HCT116 (cell line): ENCODE measurements at regions not wholly inside any gene's neighbourhood (a gene's known extent, or its start where the extent isn't known, plus 50 kb on each side); places are given as distances from the start of the nearest gene placed in this dataset.

Experiments used
- ATAC-seq: fragments of 200-7000 bp; cut with Tn5 transposase; 2 replicates; pipeline ENCODE4 v1.9.1; 2020; ENCODE audit warnings: mild to moderate bottlenecking, moderate library complexity
- BruUV-seq: library from RNA; stranded (reverse); fragments of 400-500 nt; replicated peaks from 2 replicates; lab custom pipeline; 2021; lab: Mats Ljungman, UMichigan
- CTCF ChIA-PET: fragments of 300-600 bp; sonication (Branson Sonifier 250); formaldehyde crosslinking; loops from one replicate; lab custom pipeline; 2021; ENCODE audit warnings: antibody characterized with exemption; lab: Charles Lee
- POLR2A ChIA-PET: fragments of 300-600, 350-600 bp; sonication (Branson Sonifier 250); formaldehyde crosslinking; loops from one replicate; lab custom pipeline; 2021; ENCODE audit warnings: antibody characterized with exemption; lab: Charles Lee
- RAD21 ChIA-PET, 2 experiments: fragments of 300-600 bp; sonication (Branson Sonifier 250); formaldehyde crosslinking; loops; one replicate each; lab custom pipeline; 2023; ENCODE audit warnings: low total read pairs in 2 of 2; ENCODE audit not compliant: uncharacterized antibody in 2 of 2, unreplicated experiment in 2 of 2, low non-redundant PET in 1 of 2; lab: Charles Lee
- DNase-seq: peaks from one replicate; pipeline ENCODE4 v3.0.0-alpha.2; 2010; ENCODE audit warnings: low read depth, low spot score
- H2AFZ ChIP-seq: fragments of 200-600 bp; shearing (Covaris generic), sonication (generic); 2 replicates; pipeline ENCODE4 v1.6.1; 2017; ENCODE audit warnings: low read depth, mixed run types, mixed read lengths, antibody characterized with exemption, low read length; ENCODE audit not compliant: poor library complexity, severe bottlenecking
- H3K27ac ChIP-seq: 2 replicates; pipeline ENCODE4 v1.5.1; 2012; ENCODE audit warnings: low read depth, low read length
- H3K27me3 ChIP-seq: fragments of 200-600 bp; sonication (generic); 2 replicates; pipeline ENCODE4 v1.6.1; 2016; ENCODE audit warnings: mixed run types, low read length, mixed read lengths; ENCODE audit not compliant: insufficient read depth
- H3K36me3 ChIP-seq, 2 experiments: fragments of 200-500 bp in 1 of 2; fragments of 200-600 bp in 1 of 2; sonication (Bioruptor generic) in 1 of 2; sonication (generic) in 1 of 2; 2 replicates each; pipeline versions ENCODE4 v1.5.1 to v1.6.1; 2014 to 2016; ENCODE audit warnings: low read length in 2 of 2, inconsistent platforms in 1 of 2, mixed read lengths in 1 of 2, mixed run types in 1 of 2; ENCODE audit not compliant: insufficient read depth in 2 of 2, control insufficient read depth in 1 of 2
- H3K4me1 ChIP-seq, 2 experiments: fragments of 200-600 bp in 1 of 2; sonication (generic) in 1 of 2; 2 replicates each; pipeline versions ENCODE4 v1.5.1 to v1.6.1; 2012 to 2017; ENCODE audit warnings: low read length in 2 of 2, inconsistent platforms in 1 of 2, mild to moderate bottlenecking in 1 of 2, mixed read lengths in 1 of 2, mixed run types in 1 of 2, moderate library complexity in 1 of 2; ENCODE audit not compliant: insufficient read depth in 2 of 2, control insufficient read depth in 1 of 2
- H3K4me2 ChIP-seq: fragments of 200-600 bp; sonication (generic); 2 replicates; pipeline ENCODE4 v1.6.1; 2017; ENCODE audit warnings: mixed run types, low read length, mixed read lengths
- H3K4me3 ChIP-seq, 2 experiments: fragments of 200-600 bp in 1 of 2; sonication (generic) in 1 of 2; replicated peaks in 1 of 2; 2 replicates each; pipeline ENCODE4 v1.5.1; 2011 to 2016; ENCODE audit warnings: low read length in 2 of 2, control low read depth in 1 of 2, low read depth in 1 of 2, mild to moderate bottlenecking in 1 of 2, mixed read lengths in 1 of 2, mixed run types in 1 of 2
- H3K79me2 ChIP-seq: fragments of 200-600 bp; sonication (generic); 2 replicates; pipeline ENCODE4 v1.6.1; 2017; ENCODE audit warnings: mild to moderate bottlenecking, mixed run types, low read length, moderate library complexity, mixed read lengths; ENCODE audit not compliant: insufficient read depth
- H3K9ac ChIP-seq: fragments of 200-600 bp; sonication (generic); 2 replicates; pipeline ENCODE4 v1.6.1; 2016; ENCODE audit warnings: low read length, mixed read lengths
- H3K9me2 ChIP-seq: fragments of 200-600 bp; sonication (generic), shearing (Covaris generic); 2 replicates; pipeline ENCODE4 v1.6.1; 2017; ENCODE audit warnings: mixed run types, mild to moderate bottlenecking, moderate library complexity; ENCODE audit not compliant: insufficient read depth
- H3K9me3 ChIP-seq, 2 experiments: fragments of 200-500 bp in 1 of 2; fragments of 200-600 bp in 1 of 2; sonication (Bioruptor generic) in 1 of 2; sonication (generic) in 1 of 2; 2 replicates each; pipeline ENCODE4 v1.6.1; 2014 to 2017; ENCODE audit warnings: low read length in 2 of 2, mixed read lengths in 2 of 2, inconsistent platforms in 1 of 2, low read depth in 1 of 2, mild to moderate bottlenecking in 1 of 2, mixed run types in 1 of 2, moderate library complexity in 1 of 2; ENCODE audit not compliant: control insufficient read depth in 1 of 2, insufficient read depth in 1 of 2
- H4K20me1 ChIP-seq: fragments of 200-600 bp; sonication (generic), shearing (Covaris generic); 2 replicates; pipeline ENCODE4 v1.6.1; 2017; ENCODE audit warnings: mixed run types, mild to moderate bottlenecking, moderate library complexity; ENCODE audit not compliant: insufficient read depth
- CEBPB ChIP-seq: IDR thresholded peaks from 2 replicates; pipeline ENCODE4 v1.6.1; 2012; ENCODE audit warnings: low read depth
- EGR1 ChIP-seq: IDR thresholded peaks from 2 replicates; pipeline ENCODE4 v1.6.1; 2012; ENCODE audit warnings: low read depth
- EZH2phosphoT487 ChIP-seq: fragments of 200-600 bp; IDR thresholded peaks from 2 replicates; pipeline ENCODE4 v1.6.1; 2018; ENCODE audit warnings: antibody characterized with exemption, borderline replicate concordance
- POLR2AphosphoS5 ChIP-seq: IDR thresholded peaks from 2 replicates; pipeline ENCODE4 v1.6.1; 2011; ENCODE audit warnings: mild to moderate bottlenecking, low read depth, low read length, moderate library complexity
- RAD21 ChIP-seq: IDR thresholded peaks from 2 replicates; pipeline ENCODE4 v1.6.1; 2012; ENCODE audit warnings: low read depth, mild to moderate bottlenecking
- SIN3A ChIP-seq: IDR thresholded peaks from 2 replicates; pipeline ENCODE4 v1.6.1; 2012; ENCODE audit warnings: low read depth
- TCF7L2 ChIP-seq: IDR thresholded peaks from 2 replicates; pipeline ENCODE4 v1.7.0; 2011; ENCODE audit warnings: borderline replicate concordance, inconsistent platforms; ENCODE audit not compliant: insufficient read depth, insufficient read length; ENCODE audit errors: extremely low read depth
- ZNF274 ChIP-seq: fragments of 200-500 bp; sonication (Bioruptor generic); IDR thresholded peaks from 2 replicates; pipeline ENCODE4 v1.6.1; 2014; ENCODE audit warnings: mild to moderate bottlenecking, low read depth, low read length, inconsistent platforms
- intact Hi-C: fragments of 100-400 bp; cut with micrococcal nuclease; formaldehyde crosslinking; loops from 2 replicates; pipeline ENCODE4 v1.10.0; 2022
- TF ChIP-seq, protein P1 (sequence below): IDR thresholded peaks from 2 replicates; pipeline ENCODE4 v1.6.1; 2012

DNA sequence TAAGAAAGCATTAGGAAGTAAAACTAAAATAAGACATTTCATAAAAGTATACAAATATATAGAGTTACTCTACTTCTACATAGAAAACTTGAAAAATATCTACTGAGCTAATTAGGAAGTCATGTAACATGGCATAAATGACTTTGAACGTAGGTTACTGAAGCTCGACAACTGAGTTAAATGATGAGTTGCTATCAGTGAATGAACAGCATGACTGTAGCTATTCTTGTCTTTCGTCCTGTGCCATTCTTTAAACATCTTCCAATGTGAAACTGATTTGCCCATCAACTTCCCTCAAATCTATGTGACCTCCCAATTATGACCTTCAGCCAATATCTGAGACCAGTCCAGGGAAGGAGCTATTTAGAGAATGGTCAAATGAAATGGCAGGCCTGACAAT is 113.5 kb upstream of the NEBL start:
- intact Hi-C loops, result no loop called here
- no TSS peak for BruUV-seq

DNA sequence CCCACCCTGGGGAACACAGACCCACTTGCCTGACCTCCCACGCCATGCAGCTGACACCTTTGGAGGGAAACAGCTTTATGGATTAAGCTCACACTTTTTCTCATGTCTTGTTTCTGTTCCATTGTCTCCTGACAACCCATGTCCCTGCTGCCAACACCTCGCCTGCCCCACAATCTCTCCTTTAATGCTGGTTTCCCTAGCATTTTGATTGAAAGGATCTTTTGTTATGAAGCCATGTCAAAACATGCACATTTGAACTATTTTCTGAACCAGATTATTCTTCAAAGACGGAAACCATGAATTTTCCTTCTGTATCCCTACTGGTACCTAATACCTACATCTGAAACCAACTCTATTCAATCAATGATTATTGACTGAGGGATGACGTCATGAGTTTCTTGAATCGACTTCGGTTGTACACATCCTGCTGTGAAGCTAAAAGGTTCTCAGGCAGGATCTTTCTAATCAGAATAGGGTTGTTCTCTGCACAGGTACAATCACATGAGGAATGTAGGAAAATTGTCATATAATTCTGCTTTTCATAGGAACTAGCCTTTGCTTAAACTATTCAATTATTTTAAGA is 106.2 kb upstream of the NEBL start:
- Histone ChIP-seq H3K4me3 (no peak overlapping the region), H3K9me2 (no peaks in the 10 kb centered on the region), H3K27ac (no peak overlapping the region), H3K79me2 (no peaks in the 10 kb centered on the region), H3K9me3 (no peaks in the 10 kb centered on the region), H3K27me3 (no peaks in the 10 kb centered on the region), H4K20me1 (no peaks in the 10 kb centered on the region), H3K9ac (no peak overlapping the region), H2AFZ (no peak overlapping the region), H3K4me2 (no peak overlapping the region), H3K36me3 (no peaks in the 10 kb centered on the region), H3K4me1 (no peaks in the 10 kb centered on the region)
- intact Hi-C loops, result no loop called here
- DNase-seq (no peak), ATAC-seq (no peak)
- TF ChIP-seq, protein P1, sequence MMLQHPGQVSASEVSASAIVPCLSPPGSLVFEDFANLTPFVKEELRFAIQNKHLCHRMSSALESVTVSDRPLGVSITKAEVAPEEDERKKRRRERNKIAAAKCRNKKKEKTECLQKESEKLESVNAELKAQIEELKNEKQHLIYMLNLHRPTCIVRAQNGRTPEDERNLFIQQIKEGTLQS, result no peak
- no peak for TF ChIP-seq EZH2phosphoT487
- ChIA-PET CTCF (no interaction called here), RAD21 (interaction anchor here in 1 of 2 experiments (0.7 kb wide), 1 partner anchor 33 kb away, joined by 3 read pairs; no protein-coding TSS in a partner anchor), POLR2A (no interaction called here)
- no TSS peak for BruUV-seq

More for the DNA sequence above, 113.5 kb upstream of the NEBL start:
- Histone ChIP-seq H2AFZ (no peak overlapping the region), H3K4me3 (no peak overlapping the region), H3K9me2 (no peaks in the 10 kb centered on the region), H4K20me1 (no peaks in the 10 kb centered on the region), H3K79me2 (no peaks in the 10 kb centered on the region), H3K9me3 (no peaks in the 10 kb centered on the region), H3K27me3 (no peaks in the 10 kb centered on the region), H3K4me2 (no peak overlapping the region), H3K27ac (no peak overlapping the region), H3K4me1 (no peaks in the 10 kb centered on the region), H3K36me3 (no peaks in the 10 kb centered on the region), H3K9ac (no peak overlapping the region)
- ChIA-PET CTCF (no interaction called here), POLR2A (no interaction called here), RAD21 (no interaction called here)
- ATAC-seq (no peak), DNase-seq (no peak)
- TF ChIP-seq EGR1 (no peak), EZH2phosphoT487 (no peak), POLR2AphosphoS5 (no peak), CEBPB (no peak), TCF7L2 (no peak), RAD21 (no peak), ZNF274 (no peak), SIN3A (no peak)
